HEK293 (cell line): ENCODE measurements at regions not wholly inside any gene's neighbourhood (a gene's known extent, or its start where the extent isn't known, plus 50 kb on each side); places are given as distances from the start of the nearest gene placed in this dataset.

Source experiments
- ZNF114 ChIP-seq: fragments of 450-650 bp; formaldehyde crosslinking; IDR thresholded peaks from 2 replicates; pipeline ENCODE4 v1.5.0; 2017; ENCODE audit warnings: missing biosample characterization, missing genetic modification characterization
- ZNF24 ChIP-seq: fragments of 450-650 bp; formaldehyde crosslinking; IDR thresholded peaks from 2 replicates; pipeline ENCODE4 v1.5.1; 2016; ENCODE audit warnings: missing biosample characterization, missing genetic modification characterization
- TF ChIP-seq, protein P1 (sequence below): fragments of 450-650 bp; formaldehyde crosslinking; IDR thresholded peaks from 2 replicates; pipeline ENCODE4 v1.5.1; 2016; ENCODE audit warnings: missing biosample characterization, missing genetic modification characterization
- TF ChIP-seq, protein P2 (sequence below): fragments of 450-650 bp; formaldehyde crosslinking; IDR thresholded peaks from 2 replicates; pipeline ENCODE4 v1.5.1; 2016; ENCODE audit warnings: missing biosample characterization, missing genetic modification characterization

DNA sequence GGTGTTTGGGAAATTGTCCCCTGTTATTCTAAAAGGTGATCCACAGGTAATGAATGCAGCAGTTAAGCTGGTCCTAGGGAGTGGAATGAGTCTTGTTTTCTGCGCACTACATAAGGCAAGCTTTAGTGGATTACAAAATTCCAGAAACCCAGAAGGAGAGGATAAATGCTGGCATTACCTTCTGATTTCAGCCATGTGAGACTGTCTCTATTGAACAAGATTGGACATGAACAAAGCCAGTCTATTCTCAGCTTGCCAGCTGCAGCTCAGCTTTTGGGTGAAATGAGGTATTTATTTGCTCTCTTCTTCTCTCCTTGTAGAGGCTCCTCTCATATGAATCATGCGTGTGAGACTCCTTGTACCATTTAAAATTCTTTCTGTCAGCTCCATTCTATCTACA, 944.9 kb downstream of the CNTNAP5 start:
- TF ChIP-seq, protein P1, sequence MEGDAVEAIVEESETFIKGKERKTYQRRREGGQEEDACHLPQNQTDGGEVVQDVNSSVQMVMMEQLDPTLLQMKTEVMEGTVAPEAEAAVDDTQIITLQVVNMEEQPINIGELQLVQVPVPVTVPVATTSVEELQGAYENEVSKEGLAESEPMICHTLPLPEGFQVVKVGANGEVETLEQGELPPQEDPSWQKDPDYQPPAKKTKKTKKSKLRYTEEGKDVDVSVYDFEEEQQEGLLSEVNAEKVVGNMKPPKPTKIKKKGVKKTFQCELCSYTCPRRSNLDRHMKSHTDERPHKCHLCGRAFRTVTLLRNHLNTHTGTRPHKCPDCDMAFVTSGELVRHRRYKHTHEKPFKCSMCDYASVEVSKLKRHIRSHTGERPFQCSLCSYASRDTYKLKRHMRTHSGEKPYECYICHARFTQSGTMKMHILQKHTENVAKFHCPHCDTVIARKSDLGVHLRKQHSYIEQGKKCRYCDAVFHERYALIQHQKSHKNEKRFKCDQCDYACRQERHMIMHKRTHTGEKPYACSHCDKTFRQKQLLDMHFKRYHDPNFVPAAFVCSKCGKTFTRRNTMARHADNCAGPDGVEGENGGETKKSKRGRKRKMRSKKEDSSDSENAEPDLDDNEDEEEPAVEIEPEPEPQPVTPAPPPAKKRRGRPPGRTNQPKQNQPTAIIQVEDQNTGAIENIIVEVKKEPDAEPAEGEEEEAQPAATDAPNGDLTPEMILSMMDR (tag by site-specific recombination): no peak
- no peak for TF ChIP-seq ZNF24 (tag by site-specific recombination)
- TF ChIP-seq ZNF114 (tag by site-specific recombination): no peak
- TF ChIP-seq, protein P2, sequence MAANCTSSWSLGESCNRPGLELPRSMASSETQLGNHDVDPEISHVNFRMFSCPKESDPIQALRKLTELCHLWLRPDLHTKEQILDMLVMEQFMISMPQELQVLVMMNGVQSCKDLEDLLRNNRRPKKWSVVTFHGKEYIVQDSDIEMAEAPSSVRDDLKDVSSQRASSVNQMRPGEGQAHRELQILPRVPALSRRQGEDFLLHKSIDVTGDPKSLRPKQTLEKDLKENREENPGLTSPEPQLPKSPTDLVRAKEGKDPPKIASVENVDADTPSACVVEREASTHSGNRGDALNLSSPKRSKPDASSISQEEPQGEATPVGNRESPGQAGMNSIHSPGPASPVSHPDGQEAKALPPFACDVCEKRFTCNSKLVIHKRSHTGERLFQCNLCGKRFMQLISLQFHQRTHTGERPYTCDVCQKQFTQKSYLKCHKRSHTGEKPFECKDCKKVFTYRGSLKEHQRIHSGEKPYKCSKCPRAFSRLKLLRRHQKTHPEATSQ: no peak
